GM11168 (cell line): ENCODE measurements at regions not wholly inside any gene's neighbourhood (a gene's known extent, or its start where the extent isn't known, plus 50 kb on each side); places are given as distances from the start of the nearest gene placed in this dataset.

ENCODE experiments used
- in situ Hi-C: fragments of 300-500 bp; cut with MboI; formaldehyde crosslinking; loops from one replicate; pipeline ENCODE4 v1.12.0; 2022; ENCODE audit warnings: low sequenced_read_pairs; ENCODE audit not compliant: unreplicated experiment

GRCh38 chr9:107905308-107906020 lies 415.9 kb upstream of the KLF4 start:
- in situ Hi-C loops = no loop called here

DNA sequence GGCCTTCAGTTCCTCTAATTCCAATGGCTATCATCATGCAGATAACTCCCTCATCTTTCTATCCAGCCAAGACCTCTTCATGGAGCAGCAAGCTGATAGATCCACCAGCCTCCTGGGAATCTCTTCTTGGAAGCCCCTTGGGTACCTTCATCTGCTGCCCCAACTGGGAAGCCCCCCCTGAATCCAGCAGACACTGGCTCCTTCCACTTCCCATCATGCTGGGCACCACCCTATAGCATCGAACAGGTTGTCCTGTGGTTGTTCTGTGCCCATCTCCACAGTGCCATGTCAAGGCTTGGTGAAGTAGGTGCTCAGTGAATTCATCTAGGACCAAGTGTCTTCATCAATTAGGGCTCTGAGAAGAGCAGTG lies 410.4 kb upstream of the KLF4 start:
- in situ Hi-C loops = no loop called here

DNA sequence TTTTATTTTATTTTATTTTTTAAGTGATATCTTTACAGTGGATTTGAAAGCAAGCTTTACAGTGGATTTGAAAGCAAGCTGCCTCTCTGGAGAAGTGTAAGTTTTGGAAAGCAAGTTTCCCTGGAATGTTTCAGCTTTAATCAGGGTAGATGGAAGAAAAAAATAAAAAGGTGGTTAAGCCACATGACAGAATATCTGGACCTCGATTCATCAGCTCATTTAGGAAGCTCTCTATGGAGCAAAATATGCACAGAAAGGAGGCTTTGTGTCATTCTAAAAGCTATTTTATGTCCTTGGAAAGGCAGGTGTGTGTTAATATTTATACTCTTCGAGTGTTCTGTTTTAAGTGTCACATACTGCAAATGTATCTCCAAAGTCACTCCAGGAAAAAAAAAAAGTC lies 409.2 kb upstream of the KLF4 start:
- in situ Hi-C loops = no loop called here

DNA sequence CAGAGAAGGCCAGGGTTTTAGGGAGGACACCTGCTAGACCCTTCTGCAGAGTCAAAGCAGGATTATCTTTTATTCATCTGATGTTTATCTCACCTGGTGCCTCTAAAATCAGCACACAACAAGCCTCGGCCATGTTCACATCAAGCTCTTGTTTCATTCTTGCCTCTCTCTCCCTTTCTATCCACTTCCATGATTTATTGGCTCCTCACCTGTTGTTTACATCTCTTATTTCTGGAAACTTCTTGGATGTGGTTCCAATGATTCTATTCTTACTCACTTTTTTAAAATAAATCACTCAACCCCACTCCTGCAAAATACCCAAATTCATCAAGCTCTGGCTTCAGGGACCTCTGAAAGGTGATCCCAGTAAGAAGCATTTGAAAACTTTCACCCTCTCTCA lies 407.0 kb upstream of the KLF4 start:
- in situ Hi-C loops = no loop called here

- in situ Hi-C loops = no loop called here
These were observed 406.0 kb upstream of the KLF4 start for GRCh38 chr9:107895501-107896001.

DNA sequence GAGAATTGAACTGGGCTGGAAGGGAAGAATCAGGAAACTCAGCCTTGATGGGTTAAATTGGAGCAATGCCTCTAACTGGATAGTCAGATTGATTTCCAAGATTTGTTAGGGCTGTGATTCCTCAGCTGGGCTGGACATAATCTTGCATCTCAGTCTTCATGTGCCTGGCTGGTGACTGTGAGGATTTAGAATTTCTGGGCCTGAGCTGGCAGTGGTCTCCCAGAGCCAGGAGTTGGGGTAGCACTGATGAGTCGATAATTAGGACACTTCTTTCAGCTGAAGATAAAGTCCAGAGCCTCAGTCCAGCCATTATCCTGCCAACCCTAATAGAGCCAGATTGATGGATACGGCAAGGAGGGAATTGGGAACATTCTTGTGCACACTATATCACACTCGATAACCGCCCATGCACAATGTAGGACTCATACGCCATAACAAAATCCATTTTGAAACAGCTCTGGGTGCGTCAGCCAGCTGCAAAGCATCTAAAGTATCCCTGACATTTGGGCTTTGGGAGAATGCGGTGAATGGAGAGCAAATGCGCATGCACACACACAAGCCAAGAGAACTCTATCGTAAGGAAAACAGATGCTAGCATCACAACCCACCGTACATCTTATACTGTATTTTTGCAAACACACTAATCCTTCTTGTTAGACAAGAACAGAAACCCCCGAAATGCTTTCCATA lies 405.1 kb upstream of the KLF4 start:
- in situ Hi-C loops = no loop called here

DNA sequence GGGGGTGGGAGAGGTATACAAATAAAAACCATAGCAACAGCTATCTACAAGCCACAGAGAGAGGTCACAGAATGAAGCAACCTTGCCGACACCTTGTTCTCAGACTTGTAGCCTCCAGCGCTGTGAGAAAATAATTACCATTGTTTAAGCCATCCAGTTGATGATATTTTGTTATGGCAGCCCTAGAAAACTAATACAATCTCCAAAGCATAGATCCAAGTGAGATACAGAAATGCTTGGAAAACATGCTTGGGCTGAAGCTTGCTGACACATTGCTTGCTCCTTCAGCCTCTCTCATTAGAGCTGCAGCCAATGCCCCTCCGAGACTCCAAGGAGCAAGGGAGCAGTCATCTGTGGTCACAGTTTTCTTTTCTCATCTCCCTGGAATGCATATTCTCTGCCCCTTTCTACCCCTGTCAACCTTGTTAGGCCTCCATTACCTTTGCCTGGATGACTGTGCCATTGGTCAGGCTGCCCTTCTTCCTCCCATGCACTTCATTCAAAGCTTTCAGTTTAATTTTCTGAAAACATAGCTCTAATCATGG lies 401.4 kb upstream of the KLF4 start:
- in situ Hi-C loops = no loop called here

GRCh38 chr9:107888773-107889227 lies 399.2 kb upstream of the KLF4 start:
- in situ Hi-C loops = no loop called here

DNA sequence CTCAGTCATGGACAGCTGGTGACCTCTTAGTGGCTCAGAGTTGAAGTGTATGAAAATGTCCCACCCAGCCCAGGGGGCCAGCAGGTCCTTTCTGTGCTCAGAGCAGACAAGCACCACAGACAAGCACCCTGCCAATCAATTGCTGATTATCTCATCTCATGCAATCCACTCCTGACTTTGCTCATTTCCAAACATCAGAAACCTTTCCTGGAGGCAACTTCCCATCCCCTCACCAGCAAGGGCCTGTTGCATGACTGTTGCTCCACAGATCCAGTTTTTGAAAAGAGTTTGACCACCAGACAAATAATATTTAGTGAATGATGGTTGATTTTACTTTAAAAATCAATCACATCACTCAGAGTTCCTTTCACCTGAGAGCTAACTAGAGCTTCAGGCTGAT lies 397.3 kb upstream of the KLF4 start:
- in situ Hi-C loops = no loop called here

DNA sequence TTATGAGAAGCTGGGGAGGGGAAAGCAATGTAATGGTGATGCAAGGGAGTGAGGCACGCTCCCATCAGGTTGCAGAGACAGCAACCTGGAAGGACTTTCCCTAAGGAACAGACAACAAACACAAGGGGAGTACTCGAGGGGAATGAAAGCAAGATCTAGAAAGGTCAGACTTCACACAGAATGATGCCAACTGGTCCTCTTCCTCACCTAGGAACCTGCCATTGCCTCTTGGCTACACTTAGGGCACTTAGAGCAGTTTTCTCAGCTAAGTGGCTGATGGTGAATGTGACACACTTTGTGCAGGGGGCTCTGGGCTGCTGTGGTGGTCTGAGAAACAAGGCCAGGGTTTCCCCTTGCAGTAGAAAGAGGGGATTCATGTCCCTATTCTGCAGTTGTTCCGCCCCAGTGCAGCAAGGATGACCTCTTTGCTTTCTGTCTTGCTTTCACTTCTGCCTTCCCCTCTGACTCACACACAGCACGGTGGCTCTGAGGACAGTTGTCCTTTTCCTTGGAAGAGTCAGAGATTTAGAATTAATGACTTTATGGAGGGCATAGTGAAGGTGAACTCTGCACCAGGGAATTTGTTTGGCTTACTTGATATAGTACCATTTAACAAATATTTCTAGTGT lies 394.0 kb upstream of the KLF4 start:
- in situ Hi-C loops = no loop called here

GRCh38 chr9:107881626-107882300 lies 392.2 kb upstream of the KLF4 start:
- in situ Hi-C loops = no loop called here

- in situ Hi-C loops = no loop called here
These were observed 388.9 kb upstream of the KLF4 start for GRCh38 chr9:107878462-107878861.

DNA sequence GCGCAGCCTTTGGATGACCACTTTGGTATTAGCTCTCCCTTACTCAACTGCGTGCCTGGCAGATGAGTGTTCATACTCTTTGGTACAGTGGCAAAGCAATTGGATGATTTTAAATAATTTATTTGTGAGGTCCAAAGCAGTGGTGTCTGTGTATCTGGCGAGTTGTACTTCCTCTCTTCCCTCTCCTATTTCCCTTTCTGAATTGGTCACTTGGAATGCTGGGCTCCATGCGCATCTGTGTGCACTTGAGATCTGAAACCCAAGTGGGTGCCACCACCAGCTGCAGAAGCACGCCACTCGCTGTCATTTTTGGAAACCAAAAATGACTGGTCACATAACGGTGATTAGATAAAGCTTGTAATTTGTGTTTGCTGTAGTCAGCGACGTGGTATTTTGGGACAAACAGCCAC lies 386.0 kb upstream of the KLF4 start:
- in situ Hi-C loops = no loop called here

GRCh38 chr9:107874591-107875369 lies 385.2 kb upstream of the KLF4 start:
- in situ Hi-C loops = no loop called here

- in situ Hi-C loops = no loop called here
These were observed 384.6 kb upstream of the KLF4 start for GRCh38 chr9:107874137-107874536.

DNA sequence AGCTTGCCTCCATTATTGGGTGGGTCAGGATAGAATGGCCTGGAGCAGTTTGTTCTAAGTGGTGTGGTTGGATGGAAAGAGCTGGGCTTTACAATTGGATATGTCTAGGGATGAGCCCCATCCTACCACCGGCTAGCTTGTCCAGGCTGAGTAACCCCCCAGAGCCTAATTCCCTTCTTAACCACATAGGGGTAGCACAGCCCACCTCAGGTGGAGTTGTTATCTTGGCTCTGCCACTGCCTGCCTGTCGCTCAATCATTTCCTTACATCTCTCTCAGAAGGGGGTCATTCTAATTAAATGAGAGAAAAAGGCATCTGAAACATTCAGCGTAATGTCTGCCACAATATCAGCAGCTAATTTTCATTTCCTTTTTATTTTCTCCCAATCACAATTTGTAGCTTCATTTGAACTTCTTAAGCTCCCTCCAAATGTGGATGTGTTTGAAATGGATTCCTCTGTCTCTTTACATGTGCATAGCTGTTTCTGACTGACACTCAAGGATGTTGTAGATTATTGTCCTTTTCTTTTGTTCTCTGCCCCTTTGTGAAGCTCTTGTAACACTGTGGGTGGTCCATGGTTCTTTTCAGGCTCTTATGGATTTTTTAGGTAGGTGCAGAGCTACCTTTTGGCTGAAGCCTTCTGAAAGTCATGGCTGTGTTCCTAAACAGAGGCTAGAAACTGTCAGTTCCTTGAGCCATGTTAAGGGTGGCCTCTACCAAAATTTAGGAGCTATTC lies 383.1 kb upstream of the KLF4 start:
- in situ Hi-C loops = no loop called here

GRCh38 chr9:107870927-107871680 lies 381.5 kb upstream of the KLF4 start:
- in situ Hi-C loops = no loop called here

GRCh38 chr9:107870221-107870620 lies 380.7 kb upstream of the KLF4 start:
- in situ Hi-C loops = no loop called here
